A673 (cell line): ENCODE measurements at regions not wholly inside any gene's neighbourhood (a gene's known extent, or its start where the extent isn't known, plus 50 kb on each side); places are given as distances from the start of the nearest gene placed in this dataset.

Experiments
- BruUV-seq: library from RNA; stranded (reverse); fragments of 400-500 nt; replicated peaks from 2 replicates; lab custom pipeline; 2021; lab: Mats Ljungman, UMichigan
- CTCF ChIA-PET: fragments of 300-600 bp; sonication (Branson Sonifier 250); formaldehyde crosslinking; loops from one replicate; lab custom pipeline; 2022; ENCODE audit warnings: antibody characterized with exemption; lab: Charles Lee
- POLR2A ChIA-PET: fragments of 300-600 bp; sonication (Branson Sonifier 250); formaldehyde crosslinking; loops from one replicate; lab custom pipeline; 2022; ENCODE audit warnings: antibody characterized with exemption; ENCODE audit not compliant: low non-redundant PET; lab: Charles Lee
- DNase-seq: peaks from one replicate; pipeline ENCODE4 v3.0.0-alpha.2; 2015; ENCODE audit warnings: low spot score
- H3K27ac ChIP-seq: fragments of 200-600 bp; sonication (generic); 2 replicates; pipeline ENCODE4 v1.5.1; 2016; ENCODE audit warnings: mixed run types, low read depth, mild to moderate bottlenecking, mixed read lengths, antibody characterized with exemption, low read length; ENCODE audit not compliant: poor library complexity, severe bottlenecking
- H3K27me3 ChIP-seq: fragments of 200-600 bp; sonication (generic); replicated peaks from 2 replicates; pipeline ENCODE4 v1.6.1; 2017; ENCODE audit warnings: mixed run types, low read depth, mild to moderate bottlenecking, mixed read lengths, antibody characterized with exemption, low read length; ENCODE audit not compliant: insufficient read depth, poor library complexity
- H3K36me3 ChIP-seq: fragments of 200-600 bp; sonication (generic); 2 replicates; pipeline ENCODE4 v1.6.1; 2016; ENCODE audit warnings: mixed run types, mild to moderate bottlenecking, mixed read lengths, antibody characterized with exemption, low read length; ENCODE audit not compliant: insufficient read depth, poor library complexity, severe bottlenecking
- H3K4me1 ChIP-seq: fragments of 200-600 bp; sonication (generic); 2 replicates; pipeline ENCODE4 v1.6.1; 2017; ENCODE audit warnings: mixed run types, mild to moderate bottlenecking, mixed read lengths, antibody characterized with exemption, low read length; ENCODE audit not compliant: insufficient read depth, poor library complexity, severe bottlenecking
- H3K4me3 ChIP-seq: fragments of 200-600 bp; sonication (generic); 2 replicates; pipeline ENCODE4 v1.5.1; 2016; ENCODE audit warnings: low read depth, mixed run types, mild to moderate bottlenecking, mixed read lengths, low read length; ENCODE audit not compliant: poor library complexity, severe bottlenecking
- H3K9me3 ChIP-seq: fragments of 200-600 bp; sonication (generic); 2 replicates; pipeline ENCODE4 v1.6.1; 2016; ENCODE audit warnings: mixed run types, low read depth, mild to moderate bottlenecking, mixed read lengths, antibody characterized with exemption, low read length; ENCODE audit not compliant: poor library complexity, severe bottlenecking
- EZH2 ChIP-seq: fragments of 200-600 bp; sonication (generic); IDR thresholded peaks from 2 replicates; pipeline ENCODE4 v1.6.1; 2017; ENCODE audit warnings: borderline replicate concordance, low read depth, mild to moderate bottlenecking, mixed read lengths, antibody characterized with exemption, low read length; ENCODE audit not compliant: poor library complexity, severe bottlenecking
- intact Hi-C: fragments of 100-400 bp; cut with micrococcal nuclease; formaldehyde crosslinking; loops from one replicate; pipeline ENCODE4 v1.10.0; 2022; ENCODE audit not compliant: unreplicated experiment
- TF ChIP-seq, protein P1 (sequence below): fragments of 300-800, 200-600 bp; sonication (generic); conservative IDR thresholded peaks from 2 replicates; pipeline ENCODE4 v1.5.1; 2017; ENCODE audit warnings: low read depth, mild to moderate bottlenecking, antibody characterized with exemption, low read length, moderate library complexity, mixed read lengths

DNA sequence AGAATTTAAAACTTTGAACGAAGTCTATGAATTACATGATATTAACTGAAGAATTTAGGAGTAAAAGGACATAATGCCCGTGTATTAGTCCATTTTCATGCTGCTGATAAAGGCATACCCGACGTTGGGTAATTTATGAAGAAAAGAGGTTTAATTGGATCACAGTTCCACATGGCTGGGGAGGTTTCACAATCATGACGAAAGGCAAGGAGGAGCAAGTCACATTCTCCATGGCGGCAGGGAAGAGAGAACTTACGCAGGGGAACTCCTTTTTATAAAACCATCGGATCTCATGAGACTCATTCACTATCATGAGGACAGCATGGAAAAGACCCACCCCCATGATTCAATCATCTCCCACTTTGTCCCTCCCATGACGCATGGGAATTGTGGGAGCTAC is 210.6 kb downstream of the CD83 start:
- no peak overlapping the region for H3K4me3 ChIP-seq
- no TSS peak for BruUV-seq

DNA sequence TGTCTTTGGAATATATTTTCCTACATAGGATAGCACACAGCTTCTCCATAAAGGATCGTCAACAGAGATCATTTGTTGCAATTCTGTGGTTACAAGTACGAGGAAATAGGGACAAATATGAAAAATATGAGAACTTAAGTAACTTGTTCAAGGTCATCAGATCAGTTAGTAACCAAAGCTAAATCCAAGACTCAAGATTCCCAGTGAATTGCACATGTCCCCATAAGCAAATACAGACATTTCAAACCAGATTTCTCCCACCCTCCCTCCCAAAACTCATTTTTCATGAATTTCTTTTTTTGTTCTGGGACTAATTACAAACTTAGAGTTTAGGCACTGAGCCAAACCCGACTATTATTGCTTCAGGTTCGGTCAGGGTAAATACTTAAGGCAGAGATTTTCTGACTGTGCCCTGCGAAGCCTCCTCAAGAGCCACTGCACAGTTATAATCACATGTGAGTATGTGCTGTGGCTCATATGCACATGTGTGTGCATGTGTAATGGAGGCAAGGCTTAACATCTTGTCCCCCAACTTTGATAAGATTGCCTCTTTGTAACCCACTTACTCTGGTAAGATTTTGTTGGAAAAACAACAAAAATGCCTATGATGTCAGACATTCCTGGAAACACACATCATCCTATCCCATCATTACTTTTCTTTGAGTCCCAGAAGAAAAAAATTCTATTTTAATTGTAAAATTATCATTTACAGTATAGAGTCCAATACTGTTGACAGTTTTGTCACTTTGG is 216.2 kb downstream of the CD83 start:
- intact Hi-C loops: no loop called here
- Histone ChIP-seq H3K27me3 (no peaks in the 10 kb centered on the region), H3K9me3 (no peaks in the 10 kb centered on the region), H3K27ac (no peak overlapping the region), H3K4me1 (no peaks in the 10 kb centered on the region), H3K36me3 (no peaks in the 10 kb centered on the region), H3K4me3 (no peak overlapping the region)
- ChIA-PET CTCF (no interaction called here), POLR2A (no interaction called here)
- no TSS peak for BruUV-seq
- TF ChIP-seq EZH2: no peak
- TF ChIP-seq, protein P1, sequence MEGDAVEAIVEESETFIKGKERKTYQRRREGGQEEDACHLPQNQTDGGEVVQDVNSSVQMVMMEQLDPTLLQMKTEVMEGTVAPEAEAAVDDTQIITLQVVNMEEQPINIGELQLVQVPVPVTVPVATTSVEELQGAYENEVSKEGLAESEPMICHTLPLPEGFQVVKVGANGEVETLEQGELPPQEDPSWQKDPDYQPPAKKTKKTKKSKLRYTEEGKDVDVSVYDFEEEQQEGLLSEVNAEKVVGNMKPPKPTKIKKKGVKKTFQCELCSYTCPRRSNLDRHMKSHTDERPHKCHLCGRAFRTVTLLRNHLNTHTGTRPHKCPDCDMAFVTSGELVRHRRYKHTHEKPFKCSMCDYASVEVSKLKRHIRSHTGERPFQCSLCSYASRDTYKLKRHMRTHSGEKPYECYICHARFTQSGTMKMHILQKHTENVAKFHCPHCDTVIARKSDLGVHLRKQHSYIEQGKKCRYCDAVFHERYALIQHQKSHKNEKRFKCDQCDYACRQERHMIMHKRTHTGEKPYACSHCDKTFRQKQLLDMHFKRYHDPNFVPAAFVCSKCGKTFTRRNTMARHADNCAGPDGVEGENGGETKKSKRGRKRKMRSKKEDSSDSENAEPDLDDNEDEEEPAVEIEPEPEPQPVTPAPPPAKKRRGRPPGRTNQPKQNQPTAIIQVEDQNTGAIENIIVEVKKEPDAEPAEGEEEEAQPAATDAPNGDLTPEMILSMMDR: no peak
- no peak for DNase-seq

More for the DNA sequence above, 210.6 kb downstream of the CD83 start:
- no peaks in the 10 kb centered on the region for H3K27me3 ChIP-seq
- no peaks in the 10 kb centered on the region for H3K36me3 ChIP-seq
- ChIA-PET POLR2A (no interaction called here), CTCF (no interaction called here)
- peak; percentile 16 for DNase-seq
- TF ChIP-seq EZH2: no peak
- TF ChIP-seq, protein P1: no peak
- H3K27ac ChIP-seq: no peak overlapping the region
- intact Hi-C loops: no loop called here
- H3K9me3 ChIP-seq: no peaks in the 10 kb centered on the region
- no peaks in the 10 kb centered on the region for H3K4me1 ChIP-seq

DNA sequence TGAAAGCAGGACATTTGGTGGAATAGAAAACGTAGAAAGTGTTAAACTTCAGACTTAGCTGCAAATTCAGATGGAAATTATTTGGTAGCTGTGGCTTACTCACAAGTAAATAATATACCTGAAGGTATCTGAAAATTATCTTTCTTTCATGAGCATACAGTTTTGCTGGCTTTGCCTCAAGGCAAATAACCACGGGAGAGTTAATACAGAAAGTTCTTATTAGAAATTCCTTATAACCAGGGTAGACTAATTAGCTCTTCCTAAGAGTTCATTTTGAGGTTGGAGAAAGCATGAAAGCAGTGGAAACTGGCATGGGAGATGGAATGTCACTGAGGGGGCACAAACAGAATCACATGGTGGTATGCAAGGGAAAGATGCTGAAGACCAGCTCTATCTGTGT is 217.5 kb downstream of the CD83 start:
- Histone ChIP-seq H3K27me3 (no peaks in the 10 kb centered on the region), H3K27ac (no peak overlapping the region), H3K4me1 (no peaks in the 10 kb centered on the region), H3K36me3 (no peaks in the 10 kb centered on the region), H3K9me3 (no peaks in the 10 kb centered on the region), H3K4me3 (no peak overlapping the region)
- no TSS peak for BruUV-seq
- TF ChIP-seq, protein P1: no peak
- TF ChIP-seq EZH2: no peak
- ChIA-PET POLR2A (no interaction called here), CTCF (no interaction called here)
- DNase-seq: no peak
- intact Hi-C loops: no loop called here
